ENCODE measurements at regions not wholly inside any gene's neighbourhood (a gene's known extent, or its start where the extent isn't known, plus 50 kb on each side); places are given as distances from the start of the nearest gene placed in this dataset.
"Not testable (repeated sequence)": the region's sequence is repeated elsewhere in the genome, so short reads cannot be mapped to it uniquely, and the experiment has no call there.

- no peak for DNase-seq
Measured at GRCh38 chr4:60565558-60565957, 634.6 kb upstream of the ADGRL3 start.

DNA sequence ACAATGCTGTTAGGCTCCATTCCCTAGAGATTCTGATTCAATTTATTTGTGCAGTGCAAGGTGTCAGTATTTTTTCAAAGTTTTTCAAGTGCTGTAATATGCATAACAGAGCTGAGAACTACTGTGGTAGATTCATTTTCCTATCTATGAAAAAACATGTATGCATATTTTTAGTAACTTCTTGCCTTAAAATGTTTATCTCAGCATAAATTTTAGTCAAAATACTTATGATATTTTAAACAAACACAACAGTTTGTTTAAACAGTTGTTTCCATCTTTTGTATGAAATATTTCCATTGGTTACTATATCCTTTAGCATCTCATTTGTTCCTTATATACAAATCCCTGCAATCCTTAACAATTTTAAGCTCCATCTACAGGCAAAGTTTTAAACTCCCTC is 624.8 kb upstream of the ADGRL3 start:
- DNase-seq: no peak

GRCh38 chr4:60579335-60579734 is 620.8 kb upstream of the ADGRL3 start:
- no peak for DNase-seq

DNA sequence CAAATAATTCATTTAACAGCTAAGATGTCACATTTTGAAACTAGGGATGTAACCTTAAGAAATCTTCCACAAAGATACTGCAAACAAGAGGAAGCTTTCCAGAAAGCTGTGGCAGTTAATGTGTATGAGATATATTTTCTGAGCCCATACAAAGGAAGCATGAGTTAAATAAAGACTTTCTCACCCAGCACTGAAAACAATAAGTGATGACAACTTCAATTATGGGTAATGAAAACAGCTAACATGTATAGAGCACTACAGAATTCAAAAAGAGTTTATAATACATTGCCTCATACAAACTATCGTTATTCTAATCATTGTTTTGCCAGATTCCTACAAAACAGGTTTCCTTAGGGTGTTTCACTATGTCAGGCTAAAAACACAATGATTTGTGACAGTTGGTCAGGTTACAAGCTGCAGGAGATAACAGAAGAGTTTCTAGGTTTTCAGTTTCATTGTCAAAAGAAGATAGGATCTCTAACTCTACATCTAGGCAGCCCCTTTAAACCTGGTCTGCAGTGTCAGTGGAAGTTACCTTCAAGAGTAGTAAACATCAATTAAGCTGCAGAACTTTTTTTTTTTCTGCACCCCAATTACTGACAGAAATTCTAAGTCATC is 618.1 kb upstream of the ADGRL3 start:
- no peak for DNase-seq

GRCh38 chr4:60588556-60588955 is 611.6 kb upstream of the ADGRL3 start:
- no peak for DNase-seq

DNA sequence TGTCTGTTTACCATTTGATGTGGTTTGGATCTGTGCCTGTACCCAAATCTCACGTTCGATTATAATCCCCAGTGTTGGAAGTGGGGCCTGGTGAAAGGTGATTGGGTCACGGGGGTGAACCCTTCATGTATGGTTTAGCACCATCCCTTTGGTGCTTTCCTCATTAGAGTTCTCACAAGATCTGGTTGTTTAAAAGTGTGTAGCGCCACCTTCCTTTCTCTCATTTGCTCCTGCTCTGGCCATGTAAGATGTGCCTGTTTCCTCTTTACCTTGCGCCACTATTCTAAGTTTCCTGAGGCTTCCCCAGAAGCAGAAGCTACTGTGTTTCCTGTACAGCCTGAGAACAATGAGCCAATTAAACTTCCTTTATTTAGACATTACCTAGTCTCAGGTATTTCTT is 610.7 kb upstream of the ADGRL3 start:
- no peak for DNase-seq

DNA sequence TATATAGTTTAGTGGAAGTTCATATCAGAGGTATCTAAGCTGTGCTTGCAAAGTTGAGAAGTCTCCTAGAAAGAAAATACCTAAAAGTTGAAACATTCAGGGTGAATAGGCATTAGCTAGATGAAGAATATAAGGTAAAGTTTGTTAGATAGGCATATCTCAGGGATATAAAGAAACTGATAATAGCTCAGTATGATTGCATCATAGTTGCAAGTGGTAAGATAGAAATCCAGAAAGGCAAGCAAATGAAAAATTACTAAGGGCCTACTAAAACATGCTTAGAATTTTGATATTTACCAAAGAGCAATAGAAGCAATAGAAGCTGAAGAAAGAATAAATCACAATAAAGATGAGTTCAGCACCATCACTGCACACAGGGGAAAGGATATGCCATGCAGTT is 610.0 kb upstream of the ADGRL3 start:
- DNase-seq: no peak

GRCh38 chr4:60605646-60606354 is 594.3 kb upstream of the ADGRL3 start:
- DNase-seq: no peak

DNA sequence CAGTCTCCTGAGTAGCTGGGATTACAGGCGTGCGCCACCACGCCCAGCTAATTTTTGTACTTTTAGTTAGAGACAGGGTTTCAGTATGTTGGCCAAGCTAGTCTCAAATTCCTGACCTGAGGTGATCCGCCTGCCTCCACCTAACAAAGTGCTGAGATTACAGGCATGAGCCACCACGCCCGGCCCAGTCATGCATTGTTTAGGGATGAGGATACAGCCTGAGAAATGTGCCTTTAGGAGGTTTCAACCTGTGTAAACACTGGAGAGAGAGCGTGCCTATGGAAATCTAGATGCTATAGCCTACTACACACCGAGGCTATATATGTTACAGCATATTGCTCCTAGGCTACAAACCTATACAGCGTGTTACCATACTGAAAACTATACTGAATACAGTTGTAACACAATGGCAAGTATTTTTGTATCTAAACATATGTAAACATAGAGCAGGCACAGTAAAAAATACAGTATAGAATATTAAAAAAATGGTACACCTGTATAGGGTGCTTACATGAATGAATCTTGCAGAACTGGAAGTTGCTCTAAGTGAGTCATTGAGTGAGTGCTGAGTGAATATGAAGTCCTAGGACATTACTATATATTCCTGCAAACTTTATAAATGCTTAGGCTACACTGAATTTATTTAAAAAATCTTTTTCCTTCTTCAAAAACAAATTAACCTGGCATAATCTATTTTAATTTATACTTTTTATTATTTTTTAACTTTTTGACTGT is 588.2 kb upstream of the ADGRL3 start:
- DNase-seq: no peak

- DNase-seq: no peak
Measured at GRCh38 chr4:60617731-60618130, 582.4 kb upstream of the ADGRL3 start.

- no peak for DNase-seq
Measured at GRCh38 chr4:60619531-60620305, 580.4 kb upstream of the ADGRL3 start.

DNA sequence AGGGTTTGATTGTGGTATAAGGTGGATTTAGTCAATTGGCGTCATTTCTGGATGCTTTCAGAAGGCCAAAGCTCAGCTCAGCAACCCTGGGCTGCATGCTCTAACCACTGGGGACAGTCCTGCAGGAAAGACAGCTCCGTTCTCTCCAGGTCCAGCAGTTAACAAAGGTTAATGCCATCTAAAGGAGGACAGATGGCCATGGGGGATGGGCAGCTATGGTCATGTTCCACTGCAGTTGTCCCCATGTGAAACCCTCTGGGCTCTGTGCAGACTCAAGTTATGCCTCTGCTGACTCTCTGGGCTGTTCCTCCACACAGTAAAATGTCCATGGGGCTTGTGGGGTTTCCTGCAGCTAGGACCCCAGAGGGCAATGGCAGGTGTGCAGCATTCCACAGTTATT is 562.1 kb upstream of the ADGRL3 start:
- DNase-seq: no peak

GRCh38 chr4:60648774-60649173 is 551.4 kb upstream of the ADGRL3 start:
- no peak for DNase-seq

DNA sequence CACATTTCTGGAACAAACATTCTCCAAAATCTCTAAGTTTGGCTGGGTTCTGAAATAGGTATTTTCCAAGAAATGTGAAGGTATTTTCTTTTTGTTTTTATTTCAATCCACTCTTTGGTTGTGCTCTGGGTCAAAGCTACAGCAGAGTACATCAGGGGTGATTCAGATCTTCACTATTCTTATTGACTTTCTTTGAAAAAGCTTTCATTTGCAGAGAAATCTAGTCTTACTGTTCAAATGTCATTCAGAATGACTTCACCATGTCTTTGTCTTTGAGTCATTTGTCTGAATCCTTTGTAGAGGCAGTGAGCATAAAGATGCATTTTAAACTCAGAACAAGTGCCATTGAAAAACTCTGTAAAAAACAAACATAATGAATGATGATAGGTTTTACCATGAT is 547.2 kb upstream of the ADGRL3 start:
- DNase-seq: no peak

DNA sequence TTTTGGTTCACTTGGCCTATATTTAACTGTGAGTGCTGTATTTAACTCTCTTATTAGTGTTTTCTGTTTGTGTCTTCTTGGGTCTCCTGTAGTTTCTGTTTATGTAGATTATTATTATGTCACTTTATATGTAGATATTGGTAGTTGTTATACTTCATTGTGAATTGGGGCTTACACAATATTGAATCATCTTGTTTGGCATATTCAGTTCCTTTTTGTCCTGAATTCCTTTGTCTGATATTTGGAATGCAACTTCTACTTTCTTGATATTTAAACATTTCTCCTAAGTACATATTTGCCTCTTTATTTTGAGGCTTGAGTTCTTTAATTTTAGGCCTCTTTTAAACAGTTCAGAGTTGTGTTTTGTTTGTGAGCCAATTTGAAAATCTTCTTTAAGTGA is 544.8 kb upstream of the ADGRL3 start:
- DNase-seq: no peak

DNA sequence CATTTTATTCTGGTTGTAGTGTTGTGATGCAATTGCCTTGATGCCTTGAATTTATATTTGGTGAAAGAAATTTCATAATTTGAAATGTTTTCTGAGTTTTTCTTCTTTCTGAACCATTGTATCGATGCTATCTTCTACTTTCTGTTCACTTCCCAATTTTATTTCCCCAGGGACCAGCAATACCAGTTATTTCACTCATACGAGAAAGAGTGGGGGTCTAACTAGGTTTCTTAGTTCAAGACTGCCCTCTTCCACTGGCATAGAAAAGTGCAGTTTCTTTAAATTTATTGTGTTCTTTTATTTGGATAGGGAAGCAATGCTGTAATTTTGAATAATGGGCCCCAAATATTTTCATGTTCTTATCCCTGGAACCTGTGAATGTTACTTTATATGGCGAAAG is 544.0 kb upstream of the ADGRL3 start:
- no peak for DNase-seq

DNA sequence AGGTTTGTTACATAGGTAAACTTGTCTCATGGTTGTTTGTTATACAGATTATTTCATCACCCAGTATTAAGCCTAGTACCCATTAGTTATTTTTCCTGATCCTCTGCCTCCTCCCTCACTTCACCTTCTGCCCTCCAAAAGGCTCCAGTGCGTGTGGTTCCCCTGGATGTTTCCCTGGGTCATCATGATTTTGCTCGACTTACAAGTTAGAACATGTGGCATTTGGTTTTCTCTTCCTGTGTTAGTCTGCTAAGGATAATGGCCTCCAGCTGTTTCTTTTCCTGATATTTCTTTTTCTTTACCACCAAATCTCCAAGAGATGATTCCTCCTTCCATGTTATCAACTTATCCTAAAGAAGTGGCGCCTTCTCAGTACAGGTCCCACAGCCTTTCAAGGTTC is 543.1 kb upstream of the ADGRL3 start:
- DNase-seq: no peak

DNA sequence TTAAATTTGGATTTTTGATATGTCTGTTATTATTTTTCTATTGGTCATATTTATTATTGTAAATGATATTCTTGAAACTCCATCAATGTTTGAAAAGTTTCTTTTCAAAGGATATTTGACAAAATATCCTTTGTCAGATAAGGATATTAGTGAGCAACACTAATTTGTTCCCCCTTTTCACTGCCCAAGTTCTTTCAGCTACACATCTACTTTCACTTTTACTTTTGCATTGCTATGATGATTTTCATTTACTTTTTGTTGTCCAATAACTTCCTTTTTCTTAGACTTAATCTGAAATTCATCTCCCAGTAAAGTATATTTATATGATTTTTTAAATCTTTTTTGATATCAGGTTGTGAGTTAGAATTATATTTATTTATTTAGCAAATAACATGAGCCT is 542.3 kb upstream of the ADGRL3 start:
- no peak for DNase-seq

- DNase-seq: no peak
Measured at GRCh38 chr4:60663769-60664168, 536.4 kb upstream of the ADGRL3 start.

GRCh38 chr4:60682901-60683300 is 517.2 kb upstream of the ADGRL3 start:
- no peak for DNase-seq

DNA sequence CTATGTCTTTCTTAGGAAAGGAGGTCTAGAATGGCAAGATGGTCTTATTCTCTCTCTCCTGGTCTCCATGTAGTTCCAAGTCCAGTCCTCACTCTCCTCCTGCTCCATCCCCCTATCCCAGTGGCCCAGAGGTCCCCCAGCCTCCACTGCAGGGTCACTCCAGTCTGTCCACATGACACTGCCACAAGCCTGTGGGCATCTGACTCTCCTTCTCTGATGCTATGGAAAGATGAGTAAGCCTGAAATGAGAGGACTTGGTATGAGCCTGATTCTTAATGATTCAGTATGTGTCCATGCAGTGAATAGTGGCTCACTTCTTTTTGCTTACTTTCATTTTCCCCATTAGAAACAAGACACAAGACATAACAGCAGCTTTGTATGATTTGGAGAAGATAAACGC is 516.8 kb upstream of the ADGRL3 start:
- DNase-seq: no peak

DNA sequence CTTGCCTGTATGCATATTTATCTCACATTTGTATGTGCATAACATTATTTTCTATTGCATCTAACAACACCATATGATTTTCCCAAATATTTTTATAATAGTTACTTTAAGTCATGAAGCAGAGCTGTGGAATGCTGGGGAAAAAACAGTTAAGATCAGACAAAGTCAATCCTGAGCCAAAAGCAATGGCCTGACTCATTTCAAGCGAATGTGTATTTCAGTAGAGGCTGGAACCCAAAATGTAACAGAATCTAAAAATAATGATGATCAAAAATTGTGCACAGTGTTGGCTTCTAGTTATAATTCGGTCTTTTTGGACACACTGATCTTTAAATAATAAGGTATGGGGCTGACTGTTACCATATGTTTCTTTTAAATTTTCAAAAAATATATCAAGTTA is 516.2 kb upstream of the ADGRL3 start:
- DNase-seq: no peak

DNA sequence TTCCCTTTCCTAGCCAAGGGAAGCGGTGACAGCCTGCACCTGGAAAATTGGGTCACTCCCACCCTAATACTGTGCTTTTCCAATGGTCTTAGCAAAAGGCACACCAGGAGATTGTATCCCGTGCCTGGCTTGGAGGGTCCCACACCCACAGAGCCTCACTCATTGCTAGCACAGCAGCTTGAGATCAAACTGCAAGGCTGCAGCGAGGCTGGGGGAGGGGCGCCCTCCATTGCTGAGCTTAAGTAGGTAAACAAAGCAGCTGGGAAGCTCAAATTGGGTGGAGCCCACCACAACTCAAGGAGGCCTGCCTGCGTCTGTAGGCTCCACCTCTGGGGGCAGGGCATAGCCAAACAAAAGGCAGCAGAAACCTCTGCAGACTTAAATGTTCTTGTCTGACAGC is 504.1 kb upstream of the ADGRL3 start:
- DNase-seq: not testable (repeated sequence)

DNA sequence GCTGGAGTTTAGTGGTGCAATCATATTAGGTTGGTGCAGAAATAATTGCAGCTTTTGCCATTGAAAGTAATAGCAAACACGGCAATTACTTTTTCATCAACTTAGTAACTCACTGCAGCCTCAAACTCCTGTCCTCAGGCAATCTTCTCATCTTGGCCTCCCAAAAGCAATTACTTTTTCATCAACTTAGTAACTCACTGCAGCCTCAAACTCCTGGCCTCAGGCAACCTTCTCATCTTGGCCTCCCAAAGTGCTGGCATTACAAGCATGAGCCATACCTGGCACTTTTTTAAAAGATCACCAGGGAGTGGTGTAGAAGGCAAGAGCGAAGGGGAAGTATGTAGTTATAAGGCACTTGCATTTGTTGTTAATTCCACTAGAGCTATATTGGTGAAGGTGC is 491.1 kb upstream of the ADGRL3 start:
- DNase-seq: no peak
